ENCODE measurements at regions not wholly inside any gene's neighbourhood (a gene's known extent, or its start where the extent isn't known, plus 50 kb on each side); places are given as distances from the start of the nearest gene placed in this dataset.

DNA sequence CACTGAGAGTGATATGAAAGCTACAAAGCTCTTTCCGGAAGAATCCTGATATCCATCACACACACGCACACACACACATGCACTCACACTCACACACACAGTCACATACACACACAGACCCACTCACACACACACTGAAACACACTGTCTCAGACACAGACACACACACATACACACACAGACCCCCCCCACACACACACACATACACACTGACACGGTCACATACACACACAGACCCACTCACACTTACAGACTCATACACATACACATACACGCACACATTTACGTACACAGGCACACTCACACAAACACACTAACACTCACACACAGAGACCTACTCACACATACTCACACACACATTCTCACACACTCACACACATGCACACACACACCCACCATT lies 58.6 kb downstream of the LIG4 start:
- TF ChIP-seq, protein P1, sequence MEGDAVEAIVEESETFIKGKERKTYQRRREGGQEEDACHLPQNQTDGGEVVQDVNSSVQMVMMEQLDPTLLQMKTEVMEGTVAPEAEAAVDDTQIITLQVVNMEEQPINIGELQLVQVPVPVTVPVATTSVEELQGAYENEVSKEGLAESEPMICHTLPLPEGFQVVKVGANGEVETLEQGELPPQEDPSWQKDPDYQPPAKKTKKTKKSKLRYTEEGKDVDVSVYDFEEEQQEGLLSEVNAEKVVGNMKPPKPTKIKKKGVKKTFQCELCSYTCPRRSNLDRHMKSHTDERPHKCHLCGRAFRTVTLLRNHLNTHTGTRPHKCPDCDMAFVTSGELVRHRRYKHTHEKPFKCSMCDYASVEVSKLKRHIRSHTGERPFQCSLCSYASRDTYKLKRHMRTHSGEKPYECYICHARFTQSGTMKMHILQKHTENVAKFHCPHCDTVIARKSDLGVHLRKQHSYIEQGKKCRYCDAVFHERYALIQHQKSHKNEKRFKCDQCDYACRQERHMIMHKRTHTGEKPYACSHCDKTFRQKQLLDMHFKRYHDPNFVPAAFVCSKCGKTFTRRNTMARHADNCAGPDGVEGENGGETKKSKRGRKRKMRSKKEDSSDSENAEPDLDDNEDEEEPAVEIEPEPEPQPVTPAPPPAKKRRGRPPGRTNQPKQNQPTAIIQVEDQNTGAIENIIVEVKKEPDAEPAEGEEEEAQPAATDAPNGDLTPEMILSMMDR (conservative IDR thresholded peaks at IDR 0.05): no peak
- TF ChIP-seq ZFX (IDR thresholded peaks at IDR 0.05): no peak

Measured in C4-2B (cell line).